CD14-positive monocyte (primary cell): ENCODE measurements at regions not wholly inside any gene's neighbourhood (a gene's known extent, or its start where the extent isn't known, plus 50 kb on each side); places are given as distances from the start of the nearest gene placed in this dataset.

ENCODE experiments used
- DNase-seq, 3 donors: peaks; one replicate each; pipeline ENCODE4 v3.0.0-alpha.2; 2011 to 2022
- H2AFZ ChIP-seq: 2 replicates; pipeline ENCODE4 v1.6.0; 2012; ENCODE audit warnings: mild to moderate bottlenecking, low read depth, low read length, inconsistent platforms; ENCODE audit not compliant: insufficient read depth, poor library complexity, severe bottlenecking
- H3K27ac ChIP-seq, 2 donors: 1 replicate in 1 of 2; 2 replicates in 1 of 2; pipeline ENCODE4 v1.5.1; 2012 to 2013; ENCODE audit warnings: low read length in 2 of 2, control low read depth in 1 of 2, inconsistent platforms in 1 of 2, low read depth in 1 of 2, mild to moderate bottlenecking in 1 of 2
- H3K27me3 ChIP-seq, 2 donors: one replicate each; pipeline versions ENCODE4 v1.6.0 to v1.6.1; 2011 to 2013; ENCODE audit warnings: low read length in 2 of 2; ENCODE audit not compliant: control insufficient read depth in 2 of 2, insufficient read depth in 2 of 2
- H3K36me3 ChIP-seq, 2 donors: replicated peaks in 1 of 2; 1 replicate in 1 of 2; 2 replicates in 1 of 2; pipeline versions ENCODE4 v1.5.1 to v1.6.1; 2012 to 2013; ENCODE audit warnings: low read length in 2 of 2, control low read depth in 1 of 2, inconsistent platforms in 1 of 2, mild to moderate bottlenecking in 1 of 2; ENCODE audit not compliant: insufficient read depth in 2 of 2, control insufficient read depth in 1 of 2
- H3K4me1 ChIP-seq, 2 donors: 1 replicate in 1 of 2; 2 replicates in 1 of 2; pipeline versions ENCODE4 v1.5.1 to v1.6.1; 2012 to 2013; ENCODE audit warnings: low read length in 2 of 2, control low read depth in 1 of 2, inconsistent platforms in 1 of 2, mild to moderate bottlenecking in 1 of 2, moderate library complexity in 1 of 2; ENCODE audit not compliant: insufficient read depth in 2 of 2, control insufficient read depth in 1 of 2
- H3K4me2 ChIP-seq: replicated peaks from 2 replicates; pipeline ENCODE3; 2012; ENCODE audit warnings: low read length, moderate library complexity, mild to moderate bottlenecking; ENCODE audit not compliant: poor library complexity, severe bottlenecking; ENCODE audit errors: extremely low read depth
- H3K4me3 ChIP-seq, 3 experiments: fragments of 200-600 bp in 1 of 3; sonication (generic) in 1 of 3; replicated peaks in 1 of 3; 1 replicate in 2 of 3; 2 replicates in 1 of 3; pipeline ENCODE4 v1.5.1; 2011 to 2013; ENCODE audit warnings: low read length in 3 of 3, mild to moderate bottlenecking in 3 of 3, control low read depth in 2 of 3, low read depth in 2 of 3, inconsistent platforms in 1 of 3, moderate library complexity in 1 of 3
- H3K79me2 ChIP-seq: 2 replicates; pipeline ENCODE4 v1.6.0; 2012; ENCODE audit warnings: mild to moderate bottlenecking, control low read depth, inconsistent platforms, low read length, moderate library complexity; ENCODE audit not compliant: insufficient read depth
- H3K9ac ChIP-seq: 2 replicates; pipeline ENCODE4 v1.6.0; 2017; ENCODE audit warnings: low read length, mild to moderate bottlenecking; ENCODE audit not compliant: insufficient read depth, poor library complexity, severe bottlenecking
- H3K9me3 ChIP-seq, 2 donors: replicated peaks in 1 of 2; 1 replicate in 1 of 2; 2 replicates in 1 of 2; pipeline versions ENCODE4 v1.5.1 to v1.6.1; 2012 to 2013; ENCODE audit warnings: low read length in 2 of 2, control low read depth in 1 of 2; ENCODE audit not compliant: control insufficient read depth in 1 of 2, insufficient read depth in 1 of 2
- H4K20me1 ChIP-seq: 2 replicates; pipeline ENCODE4 v1.6.0; 2012; ENCODE audit warnings: mild to moderate bottlenecking, low read length, control low read depth, moderate library complexity; ENCODE audit not compliant: insufficient read depth
- H3K27ac Mint-ChIP-seq, 7 donors: one replicate each; pipeline ENCODE4 v1.8.0; 2020; ENCODE audit warnings: mild to moderate bottlenecking in 7 of 7, mixed read lengths in 7 of 7, moderate library complexity in 6 of 7, inconsistent platforms in 2 of 7
- H3K27me3 Mint-ChIP-seq, 3 donors: one replicate each; pipeline ENCODE4 v1.8.0; 2021 to 2022; ENCODE audit warnings: low read depth in 3 of 3, mild to moderate bottlenecking in 3 of 3, mixed read lengths in 3 of 3, moderate library complexity in 3 of 3, inconsistent platforms in 1 of 3
- H3K36me3 Mint-ChIP-seq, 2 donors: one replicate each; pipeline ENCODE4 v1.8.0; 2020; ENCODE audit warnings: mixed read lengths in 2 of 2, inconsistent platforms in 1 of 2, mild to moderate bottlenecking in 1 of 2
- H3K4me1 Mint-ChIP-seq: one replicate; pipeline ENCODE4 v1.8.0; 2020; ENCODE audit warnings: mild to moderate bottlenecking, mixed read lengths
- H3K4me3 Mint-ChIP-seq, 2 donors: one replicate each; pipeline ENCODE4 v1.8.0; 2020; ENCODE audit warnings: mild to moderate bottlenecking in 2 of 2, mixed read lengths in 2 of 2, moderate library complexity in 1 of 2
- H3K9me3 Mint-ChIP-seq, 7 donors: one replicate each; pipeline ENCODE4 v1.8.0; 2020 to 2022; ENCODE audit warnings: mixed read lengths in 7 of 7, mild to moderate bottlenecking in 6 of 7, moderate library complexity in 6 of 7, inconsistent platforms in 2 of 7
- CTCF ChIP-seq: fragments of 200-600 bp; IDR thresholded peaks from one replicate; pipeline ENCODE4 v1.8.0; 2022; ENCODE audit warnings: antibody characterized with exemption, mild to moderate bottlenecking
- WGBS: methylation state at CpG from one replicate; pipeline ENCODE4 v1.1.5; 2013; ENCODE audit warnings: missing lambda C conversion rate; ENCODE audit not compliant: insufficient coverage; 5-methylcytosine and 5-hydroxymethylcytosine counted together
- intact Hi-C, 2 donors: fragments of 100-400 bp; cut with micrococcal nuclease; formaldehyde crosslinking; loops; one replicate each; pipeline versions ENCODE4 v1.15.0 to v1.15.1; 2023

DNA sequence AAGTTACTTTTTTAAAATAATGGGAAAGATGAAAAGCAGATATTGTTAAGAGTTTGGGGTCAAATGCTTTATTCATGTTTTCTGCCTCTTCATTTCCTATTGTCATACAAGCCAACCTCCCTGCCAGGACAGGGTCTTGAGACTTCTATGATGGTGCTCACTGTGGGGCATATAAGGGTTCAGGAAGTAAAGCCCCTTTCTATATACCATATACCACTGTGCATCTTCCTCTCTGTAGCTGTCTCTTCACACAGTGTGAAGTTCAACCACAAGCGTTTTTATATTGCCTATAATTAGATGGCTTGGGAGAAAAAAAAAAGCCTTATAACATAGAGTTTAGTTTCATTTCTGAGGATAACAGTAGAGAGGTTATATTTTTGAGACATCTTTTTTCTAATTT is 389.8 kb upstream of the SORCS1 start:
- no peak overlapping the region for H3K27ac ChIP-seq
- no peak for TF ChIP-seq CTCF
- no CpG with 5 or more reads among the region's 1 CpG for WGBS
- DNase-seq, result no peak
- no peaks in the 10 kb centered on the region for H3K27me3 ChIP-seq
- no peak overlapping the region for H3K4me3 ChIP-seq
- H3K36me3 Mint-ChIP-seq, result no peaks in the 10 kb centered on the region
- peaks cover 0 to under 1% of the 10 kb centered on the region in 2 donors for H3K9me3 ChIP-seq
- H3K9me3 Mint-ChIP-seq, result peaks cover 0 to 9% (median 4%) of the 10 kb centered on the region in 7 donors
- no peak overlapping the region for H2AFZ ChIP-seq
- H3K36me3 ChIP-seq, result no peaks in the 10 kb centered on the region
- H4K20me1 ChIP-seq, result no peaks in the 10 kb centered on the region
- H3K4me1 Mint-ChIP-seq, result no peaks in the 10 kb centered on the region
- H3K79me2 ChIP-seq, result no peaks in the 10 kb centered on the region
- H3K4me3 Mint-ChIP-seq, result no peak overlapping the region
- intact Hi-C loops, result no loop called here
- H3K4me1 ChIP-seq, result no peaks in the 10 kb centered on the region
- peaks cover 0 to 3% (median 2%) of the 10 kb centered on the region in 3 donors for H3K27me3 Mint-ChIP-seq
- H3K9ac ChIP-seq, result no peak overlapping the region
- no peak overlapping the region for H3K27ac Mint-ChIP-seq
- no peak overlapping the region for H3K4me2 ChIP-seq

DNA sequence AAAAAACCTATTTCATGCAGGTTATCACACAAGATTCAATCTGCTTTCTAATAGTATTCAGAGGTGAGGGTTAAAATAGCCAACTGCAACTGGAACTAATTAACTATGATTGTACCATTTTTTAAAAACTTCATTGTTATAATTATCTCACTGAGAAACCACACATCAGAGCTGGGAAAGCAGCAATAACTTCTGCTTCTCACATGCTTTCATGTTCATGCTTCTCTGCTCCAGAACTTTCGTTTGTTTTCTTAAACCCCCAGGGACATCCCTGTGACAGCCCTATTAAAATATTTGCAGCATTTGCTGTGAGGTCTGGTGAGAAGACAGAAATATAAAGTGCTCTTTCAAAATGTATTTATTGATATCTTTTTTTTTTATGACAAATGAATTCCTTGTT is 389.0 kb upstream of the SORCS1 start:
- Histone ChIP-seq H3K9ac (no peak overlapping the region), H4K20me1 (no peaks in the 10 kb centered on the region), H3K27ac (no peak overlapping the region), H3K9me3 (peaks cover 0 to 2% of the 10 kb centered on the region in 2 donors), H2AFZ (no peak overlapping the region), H3K4me3 (no peak overlapping the region), H3K79me2 (no peaks in the 10 kb centered on the region), H3K4me1 (no peaks in the 10 kb centered on the region), H3K36me3 (no peaks in the 10 kb centered on the region), H3K4me2 (no peak overlapping the region), H3K27me3 (no peaks in the 10 kb centered on the region)
- no CpG with 5 or more reads among the region's 1 CpG for WGBS
- Mint-ChIP-seq H3K4me3 (no peak overlapping the region), H3K4me1 (no peaks in the 10 kb centered on the region), H3K27me3 (peaks cover 0 to 3% (median 2%) of the 10 kb centered on the region in 3 donors), H3K9me3 (peaks cover 0 to 12% (median 4%) of the 10 kb centered on the region in 7 donors), H3K36me3 (no peaks in the 10 kb centered on the region), H3K27ac (no peak overlapping the region)
- DNase-seq, result no peak
- no peak for TF ChIP-seq CTCF
- intact Hi-C loops, result no loop called here
